CD4-positive, alpha-beta T cell treated with Interleukin-1 beta for 1 hour (primary cell): ENCODE measurements at regions not wholly inside any gene's neighbourhood (a gene's known extent, or its start where the extent isn't known, plus 50 kb on each side); places are given as distances from the start of the nearest gene placed in this dataset.

Experiments
- DNase-seq, 2 donors: peaks; one replicate each; pipeline ENCODE4 v3.0.0-alpha.2; 2020 to 2022

- no peak for DNase-seq
These were observed 1507.4 kb upstream of the CELF4 start for GRCh38 chr18:39072970-39073369.

- no peak for DNase-seq
These were observed 1496.8 kb upstream of the CELF4 start for GRCh38 chr18:39062426-39062825.

- DNase-seq, result no peak
These were observed 1492.9 kb upstream of the CELF4 start for GRCh38 chr18:39058386-39059000.

GRCh38 chr18:39057423-39058064, 1491.9 kb upstream of the CELF4 start:
- no peak for DNase-seq

- no peak for DNase-seq
These were observed 1488.0 kb upstream of the CELF4 start for GRCh38 chr18:39053571-39053970.

GRCh38 chr18:39051013-39051412, 1485.4 kb upstream of the CELF4 start:
- DNase-seq, result no peak

DNA sequence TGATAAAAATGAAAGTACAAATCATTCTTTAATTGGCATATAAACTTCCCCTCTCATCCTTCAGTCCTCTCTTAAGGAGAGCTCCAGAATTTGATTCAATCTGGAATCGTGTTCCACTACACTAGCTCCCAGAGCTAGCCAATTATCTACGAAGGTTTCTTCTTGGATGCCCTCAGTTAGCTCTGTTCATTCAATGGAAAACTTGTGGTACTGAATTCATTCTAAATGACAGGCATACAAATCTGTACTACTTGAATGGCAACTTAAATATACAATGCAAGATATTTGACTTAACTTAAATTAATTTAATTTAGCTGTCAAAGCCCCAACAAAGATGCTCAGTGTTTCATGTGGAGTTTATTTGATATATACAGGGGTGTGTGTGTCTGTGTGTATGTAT, 1474.2 kb upstream of the CELF4 start:
- no peak for DNase-seq

- no peak for DNase-seq
These were observed 1472.3 kb upstream of the CELF4 start for GRCh38 chr18:39037925-39038324.

- DNase-seq, result no peak
These were observed 1467.7 kb upstream of the CELF4 start for GRCh38 chr18:39033312-39033711.

- no peak for DNase-seq
These were observed 1466.0 kb upstream of the CELF4 start for GRCh38 chr18:39031647-39032046.

GRCh38 chr18:39030124-39030655, 1464.6 kb upstream of the CELF4 start:
- DNase-seq, result no peak

DNA sequence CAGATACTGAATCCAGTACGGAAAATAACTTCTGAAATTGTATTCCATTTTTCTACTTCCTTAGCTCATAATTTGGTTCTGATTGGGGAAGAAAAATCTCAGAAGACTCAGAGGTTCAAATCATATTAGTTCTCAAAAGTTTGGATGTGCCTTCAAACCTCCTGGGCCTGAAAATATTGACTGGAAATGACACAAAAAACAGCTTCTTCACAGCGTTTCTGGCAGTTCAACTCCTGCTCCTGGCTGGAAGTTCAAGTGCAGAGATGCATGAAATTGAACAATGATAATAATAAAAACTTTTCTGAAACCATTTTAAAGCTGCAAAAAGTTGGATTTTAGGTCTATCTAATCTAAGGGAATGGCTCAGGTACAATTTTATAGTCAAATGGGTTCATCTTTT, 1459.9 kb upstream of the CELF4 start:
- DNase-seq, result no peak

- DNase-seq, result no peak
These were observed 1454.4 kb upstream of the CELF4 start for GRCh38 chr18:39019989-39020388.

- no peak for DNase-seq
These were observed 1441.7 kb upstream of the CELF4 start for GRCh38 chr18:39007031-39007902.

DNA sequence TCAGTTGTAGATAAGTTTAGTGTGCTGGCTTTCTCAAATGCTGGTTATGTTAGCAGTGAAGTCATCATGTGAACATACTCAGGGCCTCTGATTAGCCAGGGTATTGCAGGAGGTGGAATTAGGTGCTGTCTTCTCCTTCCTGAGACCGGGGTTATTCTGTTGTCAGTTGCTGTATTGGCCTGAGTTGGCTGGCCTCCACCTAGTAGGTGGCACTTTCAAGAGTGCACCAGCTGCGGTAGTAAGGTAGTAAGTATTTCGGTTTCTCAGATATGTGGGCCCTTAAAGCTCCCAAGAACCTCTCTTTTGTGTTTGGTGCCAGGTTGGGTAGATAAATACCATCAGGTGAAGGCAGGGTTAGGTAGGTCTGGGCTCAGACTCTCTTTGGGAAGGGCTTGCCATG, 1430.5 kb upstream of the CELF4 start:
- no peak for DNase-seq

GRCh38 chr18:38993342-38993741, 1427.7 kb upstream of the CELF4 start:
- no peak for DNase-seq

DNA sequence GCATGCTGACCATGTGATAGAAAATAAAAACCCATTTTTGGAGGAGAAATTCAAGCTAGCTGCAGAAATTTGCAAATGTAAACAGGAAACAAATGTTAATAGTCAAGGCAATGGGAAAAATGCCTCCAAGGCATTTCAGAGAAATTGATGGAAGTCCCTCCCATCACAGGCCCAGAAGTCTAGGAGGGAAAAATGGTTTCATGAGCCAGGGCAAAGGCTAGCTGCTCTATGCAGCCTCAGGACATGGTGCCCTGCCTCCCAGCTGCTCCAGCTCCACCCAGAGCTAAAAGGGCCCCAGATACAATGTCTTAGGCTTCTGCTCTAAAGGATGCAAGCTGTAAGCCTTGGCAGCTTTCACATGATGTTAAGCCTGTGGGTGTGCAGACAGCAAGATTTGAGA, 1419.4 kb upstream of the CELF4 start:
- no peak for DNase-seq

DNA sequence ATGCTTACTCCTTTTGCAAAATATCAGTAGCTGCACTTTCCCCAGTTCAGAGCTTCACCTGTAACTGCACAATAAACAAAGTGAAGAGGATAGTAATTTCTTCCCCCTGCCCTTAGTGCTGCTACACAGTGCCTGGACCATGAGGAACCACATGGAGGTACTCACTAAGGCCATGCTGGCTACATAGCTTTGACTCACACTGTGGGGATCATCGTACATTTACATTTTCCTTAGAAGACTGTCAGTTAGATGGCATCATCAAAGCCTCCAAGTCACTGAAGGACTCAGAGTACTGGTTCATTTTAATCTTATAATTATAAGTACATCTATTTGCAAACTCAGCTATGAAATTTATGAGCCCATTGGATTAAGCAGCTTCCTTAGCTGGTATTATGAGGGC, 1416.5 kb upstream of the CELF4 start:
- DNase-seq, result no peak

DNA sequence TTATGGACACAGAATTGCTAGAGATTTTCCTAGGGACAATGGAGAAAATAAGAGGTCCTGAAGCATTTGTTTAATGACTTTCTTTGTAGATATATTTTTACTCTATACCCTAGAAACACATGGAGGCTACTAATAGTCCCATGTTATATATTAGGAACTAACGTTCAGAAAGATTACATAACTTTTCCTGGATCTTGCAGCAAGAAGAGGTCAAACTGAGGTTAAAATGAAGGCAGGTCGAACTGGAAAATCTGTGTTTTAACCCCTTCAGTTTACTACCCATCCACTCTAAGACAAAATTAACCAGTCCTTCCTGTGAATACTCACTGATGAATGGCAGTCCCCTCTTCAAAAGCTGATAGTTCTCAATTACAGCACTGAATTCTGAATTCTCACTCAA, 1415.8 kb upstream of the CELF4 start:
- no peak for DNase-seq

DNA sequence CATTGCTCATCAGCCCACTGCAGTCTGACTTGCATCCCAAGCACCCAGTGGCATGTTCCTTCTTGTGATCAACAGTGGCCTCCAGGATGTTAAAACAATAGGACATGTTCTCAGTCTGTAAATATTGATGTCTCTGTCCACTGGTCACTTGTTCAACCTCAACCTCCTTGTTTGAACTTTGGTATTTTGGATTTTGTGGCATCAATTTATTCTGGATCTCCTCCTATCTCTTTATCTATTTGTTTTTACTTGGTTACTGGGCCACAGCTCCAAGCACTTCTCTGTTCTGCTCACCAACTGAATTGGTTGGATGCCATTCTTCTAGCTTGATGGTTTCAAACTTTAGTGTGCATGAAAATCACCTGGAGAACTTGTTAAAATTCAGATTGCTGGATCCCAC, 1414.8 kb upstream of the CELF4 start:
- DNase-seq, result no peak

DNA sequence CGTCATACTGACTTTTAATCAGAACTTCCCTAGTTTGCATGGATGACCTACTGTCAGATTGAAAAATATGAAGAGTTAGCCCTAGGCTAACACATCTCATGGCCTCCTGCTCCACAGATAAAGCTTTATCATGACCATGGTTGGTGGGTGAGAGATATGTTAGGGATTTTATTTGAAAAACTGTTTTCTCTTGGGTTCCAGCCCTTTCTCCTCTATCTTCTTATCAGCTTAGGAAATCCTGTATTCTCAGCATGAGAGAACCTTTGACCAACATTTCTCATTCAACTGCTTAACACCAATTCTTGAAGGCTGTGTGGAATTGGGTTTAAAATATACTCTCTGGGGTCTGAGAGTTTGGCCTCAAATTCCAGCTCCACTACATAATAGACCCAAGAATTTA, 1407.0 kb upstream of the CELF4 start:
- no peak for DNase-seq

DNA sequence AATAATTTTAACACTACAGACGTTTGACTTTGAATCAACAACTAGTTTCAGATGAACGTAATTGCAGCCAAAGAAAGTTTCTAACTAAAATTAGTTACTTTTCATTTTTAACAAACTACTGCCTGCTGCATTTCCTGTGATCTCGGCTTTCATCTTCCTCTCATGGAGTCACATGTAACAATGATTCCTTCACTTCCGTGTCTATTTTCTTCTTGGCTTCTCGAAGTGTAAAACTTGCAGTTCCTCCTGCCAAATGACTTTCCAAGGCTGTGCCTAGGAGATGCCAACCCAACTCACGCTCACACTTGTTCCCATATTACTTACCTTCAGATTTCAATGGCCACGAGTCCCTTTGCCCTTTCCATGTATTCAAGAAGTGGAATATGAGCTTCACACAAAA, 1406.3 kb upstream of the CELF4 start:
- no peak for DNase-seq

DNA sequence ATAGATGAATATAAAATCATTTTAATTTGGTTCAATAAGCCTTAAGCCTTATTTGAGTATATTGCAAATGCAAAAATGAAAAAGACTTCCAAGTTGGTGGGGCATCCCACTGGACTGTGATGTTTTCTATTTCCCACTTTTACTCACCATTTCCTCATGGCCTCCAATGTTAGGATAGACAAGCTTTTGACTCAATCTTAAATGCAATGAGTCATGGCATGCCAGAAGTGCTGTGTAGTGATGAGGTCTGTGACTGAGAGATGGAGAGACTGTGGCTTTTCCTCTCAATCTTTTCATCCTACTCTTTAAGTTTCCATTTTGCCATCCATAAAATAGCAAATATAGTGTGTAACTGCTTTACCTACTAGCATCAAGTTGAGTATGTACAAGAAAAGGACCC, 1401.2 kb upstream of the CELF4 start:
- DNase-seq, result no peak
